ENCODE measurements at regions not wholly inside any gene's neighbourhood (a gene's known extent, or its start where the extent isn't known, plus 50 kb on each side); places are given as distances from the start of the nearest gene placed in this dataset.

DNA sequence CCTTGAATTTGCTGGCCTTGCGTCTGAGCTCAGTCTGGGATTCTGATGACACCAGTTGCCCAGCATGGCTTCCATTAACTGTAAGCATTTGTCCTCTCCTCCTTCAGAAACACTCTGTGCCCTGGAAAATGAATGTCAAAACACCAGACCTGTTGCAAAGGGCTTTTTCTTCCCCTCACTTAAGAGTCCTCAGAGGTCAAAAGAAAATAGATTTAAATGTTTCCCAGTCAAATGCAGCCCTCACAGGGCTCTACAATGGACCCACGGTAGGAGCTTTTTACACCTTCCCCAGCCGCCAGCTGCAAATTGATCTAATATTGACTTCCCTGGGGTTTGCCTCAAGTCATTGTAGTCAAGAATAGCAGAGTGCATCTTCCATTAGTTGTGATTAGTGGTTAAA, 332.2 kb downstream of the INSC start:
- no peak overlapping the region for H3K9ac ChIP-seq (ENCODE audit: low read length)
- H3K4me3 ChIP-seq (ENCODE audit: low read depth, low read length), result no peak overlapping the region
- H3K4me1 ChIP-seq (ENCODE audit: control insufficient read depth, insufficient read depth, low read length), result no peaks in the 10 kb centered on the region
- H3K27ac ChIP-seq (ENCODE audit: low read depth, low read length), result no peak overlapping the region
- no peaks in the 10 kb centered on the region for H3K27me3 ChIP-seq (ENCODE audit: control insufficient read depth, insufficient read depth, low read length)
- H3K36me3 ChIP-seq (ENCODE audit: control insufficient read depth, insufficient read depth, low read length), result no peaks in the 10 kb centered on the region
- H3K9me3 ChIP-seq (ENCODE audit: control insufficient read depth, insufficient read depth, low read depth, low read length), result no peaks in the 10 kb centered on the region

- Histone ChIP-seq H3K9me3 (ENCODE audit: control insufficient read depth, insufficient read depth, low read depth, low read length) (no peaks in the 10 kb centered on the region), H3K9ac (ENCODE audit: low read length) (no peak overlapping the region), H3K4me1 (ENCODE audit: control insufficient read depth, insufficient read depth, low read length) (no peaks in the 10 kb centered on the region), H3K27me3 (ENCODE audit: control insufficient read depth, insufficient read depth, low read length) (no peaks in the 10 kb centered on the region), H3K4me3 (ENCODE audit: low read depth, low read length) (no peak overlapping the region), H3K27ac (ENCODE audit: low read depth, low read length) (no peak overlapping the region), H3K36me3 (ENCODE audit: control insufficient read depth, insufficient read depth, low read length) (no peaks in the 10 kb centered on the region)
Observed at GRCh38 chr11:15451713-15452112, 337.0 kb downstream of the INSC start.

- Histone ChIP-seq H3K27ac (ENCODE audit: low read depth, low read length) (no peak overlapping the region), H3K9ac (ENCODE audit: low read length) (no peak overlapping the region), H3K4me1 (ENCODE audit: control insufficient read depth, insufficient read depth, low read length) (no peaks in the 10 kb centered on the region), H3K9me3 (ENCODE audit: control insufficient read depth, insufficient read depth, low read depth, low read length) (no peaks in the 10 kb centered on the region), H3K27me3 (ENCODE audit: control insufficient read depth, insufficient read depth, low read length) (no peaks in the 10 kb centered on the region), H3K4me3 (ENCODE audit: low read depth, low read length) (no peak overlapping the region), H3K36me3 (ENCODE audit: control insufficient read depth, insufficient read depth, low read length) (no peaks in the 10 kb centered on the region)
Observed at GRCh38 chr11:15453211-15453765, 338.6 kb downstream of the INSC start.

DNA sequence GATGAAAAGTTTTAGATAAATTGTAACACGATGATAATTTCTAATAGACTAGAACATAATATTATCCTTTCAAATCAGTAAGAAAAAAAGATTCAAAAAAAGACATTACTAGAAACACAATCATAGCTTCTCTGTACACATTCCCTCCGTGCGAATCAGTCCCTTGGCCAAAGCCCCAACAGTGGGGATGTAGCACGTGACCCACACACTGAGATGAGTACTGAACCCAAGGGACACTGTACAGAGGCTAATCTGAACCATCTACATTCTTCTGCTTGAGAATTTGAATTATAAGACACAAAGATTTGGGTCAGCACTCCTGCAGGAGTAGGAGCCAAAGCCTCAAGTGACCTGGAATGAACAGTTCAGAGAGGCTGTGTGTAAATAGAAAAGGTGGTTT, 353.7 kb downstream of the INSC start:
- H3K36me3 ChIP-seq (ENCODE audit: control insufficient read depth, insufficient read depth, low read length), result no peaks in the 10 kb centered on the region
- peaks cover 21% of the 10 kb centered on the region for H3K4me1 ChIP-seq (ENCODE audit: control insufficient read depth, insufficient read depth, low read length)
- H3K27me3 ChIP-seq (ENCODE audit: control insufficient read depth, insufficient read depth, low read length), result no peaks in the 10 kb centered on the region
- no peak overlapping the region for H3K9ac ChIP-seq (ENCODE audit: low read length)
- no peak overlapping the region for H3K4me3 ChIP-seq (ENCODE audit: low read depth, low read length)
- H3K9me3 ChIP-seq (ENCODE audit: control insufficient read depth, insufficient read depth, low read depth, low read length), result no peaks in the 10 kb centered on the region
- no peak overlapping the region for H3K27ac ChIP-seq (ENCODE audit: low read depth, low read length)

GRCh38 chr11:15471048-15471894, 356.5 kb downstream of the INSC start:
- Histone ChIP-seq H3K27ac (ENCODE audit: low read depth, low read length) (no peak overlapping the region), H3K9me3 (ENCODE audit: control insufficient read depth, insufficient read depth, low read depth, low read length) (no peaks in the 10 kb centered on the region), H3K4me1 (ENCODE audit: control insufficient read depth, insufficient read depth, low read length) (peaks cover 21% of the 10 kb centered on the region), H3K36me3 (ENCODE audit: control insufficient read depth, insufficient read depth, low read length) (no peaks in the 10 kb centered on the region), H3K27me3 (ENCODE audit: control insufficient read depth, insufficient read depth, low read length) (no peaks in the 10 kb centered on the region), H3K4me3 (ENCODE audit: low read depth, low read length) (no peak overlapping the region), H3K9ac (ENCODE audit: low read length) (no peak overlapping the region)

- peaks cover 21% of the 10 kb centered on the region for H3K4me1 ChIP-seq (ENCODE audit: control insufficient read depth, insufficient read depth, low read length)
- no peak overlapping the region for H3K4me3 ChIP-seq (ENCODE audit: low read depth, low read length)
- H3K27ac ChIP-seq (ENCODE audit: low read depth, low read length), result no peak overlapping the region
- H3K27me3 ChIP-seq (ENCODE audit: control insufficient read depth, insufficient read depth, low read length), result no peaks in the 10 kb centered on the region
- H3K9me3 ChIP-seq (ENCODE audit: control insufficient read depth, insufficient read depth, low read depth, low read length), result no peaks in the 10 kb centered on the region
- H3K9ac ChIP-seq (ENCODE audit: low read length), result no peak overlapping the region
- no peaks in the 10 kb centered on the region for H3K36me3 ChIP-seq (ENCODE audit: control insufficient read depth, insufficient read depth, low read length)
Observed at GRCh38 chr11:15471895-15472799, 357.4 kb downstream of the INSC start.

GRCh38 chr11:15473954-15474837, 359.5 kb downstream of the INSC start:
- no peak overlapping the region for H3K9ac ChIP-seq (ENCODE audit: low read length)
- peaks cover 21% of the 10 kb centered on the region for H3K4me1 ChIP-seq (ENCODE audit: control insufficient read depth, insufficient read depth, low read length)
- no peak overlapping the region for H3K27ac ChIP-seq (ENCODE audit: low read depth, low read length)

GRCh38 chr11:15476371-15476917, 361.7 kb downstream of the INSC start:
- H3K4me3 ChIP-seq (ENCODE audit: low read depth, low read length), result no peak overlapping the region
- H3K27ac ChIP-seq (ENCODE audit: low read depth, low read length), result no peak overlapping the region
- peaks cover 16% of the 10 kb centered on the region for H3K4me1 ChIP-seq (ENCODE audit: control insufficient read depth, insufficient read depth, low read length)
- H3K36me3 ChIP-seq (ENCODE audit: control insufficient read depth, insufficient read depth, low read length), result no peaks in the 10 kb centered on the region
- no peak overlapping the region for H3K9ac ChIP-seq (ENCODE audit: low read length)
- H3K27me3 ChIP-seq (ENCODE audit: control insufficient read depth, insufficient read depth, low read length), result no peaks in the 10 kb centered on the region
- no peaks in the 10 kb centered on the region for H3K9me3 ChIP-seq (ENCODE audit: control insufficient read depth, insufficient read depth, low read depth, low read length)

More at GRCh38 chr11:15473954-15474837, 359.5 kb downstream of the INSC start:
- Histone ChIP-seq H3K9me3 (ENCODE audit: control insufficient read depth, insufficient read depth, low read depth, low read length) (no peaks in the 10 kb centered on the region), H3K4me3 (ENCODE audit: low read depth, low read length) (no peak overlapping the region), H3K27me3 (ENCODE audit: control insufficient read depth, insufficient read depth, low read length) (no peaks in the 10 kb centered on the region), H3K36me3 (ENCODE audit: control insufficient read depth, insufficient read depth, low read length) (no peaks in the 10 kb centered on the region)

DNA sequence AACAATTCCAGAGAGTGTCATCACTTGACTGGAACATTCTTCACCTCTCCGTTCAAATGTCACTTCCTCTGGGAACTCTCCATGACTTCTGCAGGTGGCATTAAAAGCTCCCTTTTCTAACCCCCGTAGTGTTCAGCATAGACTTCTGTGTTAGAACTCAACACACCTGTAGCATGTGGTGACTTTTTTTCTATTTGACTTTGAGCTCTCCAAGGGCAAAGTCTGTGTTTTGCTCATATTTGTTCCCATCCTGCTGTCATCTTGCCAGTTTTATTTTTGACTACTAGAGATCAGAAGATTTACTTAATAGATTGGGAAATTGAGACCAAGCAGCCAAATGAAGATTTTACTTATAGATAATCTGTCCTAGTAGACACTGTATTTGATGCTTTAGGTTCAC, 367.1 kb downstream of the INSC start:
- no peaks in the 10 kb centered on the region for H3K9me3 ChIP-seq (ENCODE audit: control insufficient read depth, insufficient read depth, low read depth, low read length)
- H3K4me3 ChIP-seq (ENCODE audit: low read depth, low read length), result no peak overlapping the region
- no peaks in the 10 kb centered on the region for H3K27me3 ChIP-seq (ENCODE audit: control insufficient read depth, insufficient read depth, low read length)
- H3K27ac ChIP-seq (ENCODE audit: low read depth, low read length), result no peak overlapping the region
- no peaks in the 10 kb centered on the region for H3K36me3 ChIP-seq (ENCODE audit: control insufficient read depth, insufficient read depth, low read length)
- H3K4me1 ChIP-seq (ENCODE audit: control insufficient read depth, insufficient read depth, low read length), result no peaks in the 10 kb centered on the region
- no peak overlapping the region for H3K9ac ChIP-seq (ENCODE audit: low read length)

DNA sequence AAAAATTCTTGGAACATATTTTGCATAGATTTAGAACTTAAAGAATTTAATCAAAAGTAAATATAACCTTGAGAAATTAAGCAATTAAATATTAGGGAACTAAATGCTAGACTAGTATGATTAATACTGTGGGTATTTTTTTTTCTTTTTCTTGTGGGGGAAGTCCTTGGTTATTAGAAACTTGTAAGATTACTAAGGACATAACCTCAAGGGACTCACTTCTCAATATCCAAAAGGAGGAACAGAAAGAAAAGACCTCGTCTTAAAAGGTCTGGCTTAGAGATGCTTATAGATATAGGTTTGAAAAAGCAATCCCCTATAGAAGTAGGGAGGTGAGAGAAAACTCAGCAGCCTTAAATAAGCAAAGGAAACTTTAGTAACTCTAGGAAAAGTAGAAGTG, 368.5 kb downstream of the INSC start:
- Histone ChIP-seq H3K9me3 (ENCODE audit: control insufficient read depth, insufficient read depth, low read depth, low read length) (no peaks in the 10 kb centered on the region), H3K4me1 (ENCODE audit: control insufficient read depth, insufficient read depth, low read length) (no peaks in the 10 kb centered on the region)

More for the DNA sequence above, 368.5 kb downstream of the INSC start:
- H3K27ac ChIP-seq (ENCODE audit: low read depth, low read length), result no peak overlapping the region
- H3K9ac ChIP-seq (ENCODE audit: low read length), result no peak overlapping the region
- H3K4me3 ChIP-seq (ENCODE audit: low read depth, low read length), result no peak overlapping the region
- no peaks in the 10 kb centered on the region for H3K27me3 ChIP-seq (ENCODE audit: control insufficient read depth, insufficient read depth, low read length)
- H3K36me3 ChIP-seq (ENCODE audit: control insufficient read depth, insufficient read depth, low read length), result no peaks in the 10 kb centered on the region

All from HUES6 (cell line).